Ectodermal cell (in vitro differentiated cells): ENCODE measurements at regions not wholly inside any gene's neighbourhood (a gene's known extent, or its start where the extent isn't known, plus 50 kb on each side); places are given as distances from the start of the nearest gene placed in this dataset.

Source experiments
- H3K27ac ChIP-seq: 2 replicates; pipeline ENCODE4 v1.7.0; 2013; ENCODE audit warnings: mild to moderate bottlenecking, low read depth, low read length; ENCODE audit not compliant: insufficient read depth, poor library complexity, severe bottlenecking
- H3K27me3 ChIP-seq: 2 replicates; pipeline ENCODE4 v1.7.0; 2013; ENCODE audit warnings: mild to moderate bottlenecking, low read length; ENCODE audit not compliant: insufficient read depth, control insufficient read depth, poor library complexity, severe bottlenecking
- H3K36me3 ChIP-seq: one replicate; pipeline ENCODE4 v1.7.0; 2013; ENCODE audit warnings: low read length; ENCODE audit not compliant: control insufficient read depth, insufficient read depth
- H3K4me1 ChIP-seq: one replicate; pipeline ENCODE4 v1.7.0; 2013; ENCODE audit warnings: low read length; ENCODE audit not compliant: control insufficient read depth, insufficient read depth
- H3K4me3 ChIP-seq: 2 replicates; pipeline ENCODE4 v1.7.0; 2013; ENCODE audit warnings: low read depth, low read length, control low read depth; ENCODE audit not compliant: insufficient read depth
- H3K9me3 ChIP-seq: 2 replicates; pipeline ENCODE4 v1.7.0; 2013; ENCODE audit warnings: mild to moderate bottlenecking, low read length, moderate library complexity; ENCODE audit not compliant: control insufficient read depth
- WGBS, 2 experiments: methylation state at CpG; one replicate each; pipeline ENCODE4 v1.1.7; 2013; ENCODE audit warnings: missing lambda C conversion rate in 2 of 2; 5-methylcytosine and 5-hydroxymethylcytosine counted together

DNA sequence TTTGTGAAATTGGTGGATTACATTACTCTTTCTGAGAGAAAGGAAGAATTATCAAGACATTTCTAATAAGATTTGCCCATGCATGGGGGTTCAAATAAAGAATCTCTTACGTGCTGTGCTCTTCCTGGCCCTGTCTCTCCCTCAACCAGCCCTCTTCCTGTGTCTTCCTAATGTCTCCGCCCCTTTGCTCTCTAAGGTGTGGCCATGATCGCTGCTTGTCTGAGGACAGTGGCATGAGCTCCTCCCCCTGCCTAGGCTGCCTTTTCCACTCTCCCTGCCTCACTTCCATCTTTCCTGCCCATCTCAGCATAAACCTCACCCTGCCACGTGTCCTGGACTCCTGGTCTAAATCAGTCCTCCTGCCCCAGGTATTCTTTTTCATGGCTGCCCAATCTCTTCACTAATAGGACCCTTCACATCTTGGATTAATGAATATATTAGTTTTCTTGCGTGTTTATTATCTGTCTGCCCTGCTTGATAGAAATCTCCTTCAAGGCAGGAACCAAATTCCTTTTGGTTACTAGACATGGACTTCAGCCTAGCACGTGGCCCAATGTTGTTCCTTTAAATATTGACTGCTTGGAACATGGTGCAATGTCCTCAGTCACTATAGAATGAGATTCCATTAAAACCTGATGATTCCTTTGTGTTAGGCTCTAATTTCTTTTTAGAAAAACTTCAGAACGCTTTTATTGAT lies 122.3 kb downstream of the MTRR start:
- Histone ChIP-seq H3K27me3 (no peaks in the 10 kb centered on the region), H3K9me3 (no peaks in the 10 kb centered on the region), H3K36me3 (no peaks in the 10 kb centered on the region), H3K4me3 (no peak overlapping the region), H3K27ac (no peak overlapping the region), H3K4me1 (no peaks in the 10 kb centered on the region)
- WGBS, 2 experiments, result 86 to 90% methylated on average over 7 of the region's 7 CpGs

DNA sequence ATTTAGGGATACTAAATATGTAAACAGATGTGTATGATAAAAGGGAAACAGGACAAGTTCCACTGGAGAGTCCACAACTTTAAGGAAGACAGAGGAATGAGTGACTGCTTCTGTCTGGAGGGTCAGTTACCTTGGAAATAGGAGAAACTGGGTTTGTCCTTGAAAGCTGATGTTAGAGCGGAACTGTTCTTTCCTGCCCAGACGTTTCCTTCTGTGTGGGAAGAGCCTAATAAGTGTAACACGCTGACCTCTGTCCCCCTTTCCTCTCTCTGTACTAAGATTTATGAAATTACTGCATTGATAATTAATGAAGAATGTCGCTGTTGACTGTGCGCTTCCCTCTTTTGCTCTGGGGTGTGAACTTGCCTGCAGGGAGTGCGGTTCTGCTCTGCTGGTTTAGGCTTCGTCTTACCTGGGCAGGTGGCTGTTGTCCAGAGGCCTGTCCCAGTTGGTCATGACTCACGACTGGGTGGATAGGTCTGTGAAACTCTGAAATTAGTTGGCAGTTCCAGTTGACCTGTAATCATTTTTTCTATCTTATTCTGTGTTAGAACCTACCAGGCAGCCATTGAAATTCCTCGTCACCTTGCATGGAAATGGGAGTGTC lies 126.8 kb downstream of the MTRR start:
- 92 to 93% methylated on average over 9 of the region's 9 CpGs for WGBS, 2 experiments
- H3K27me3 ChIP-seq, result no peaks in the 10 kb centered on the region
- no peak overlapping the region for H3K27ac ChIP-seq
- H3K36me3 ChIP-seq, result no peaks in the 10 kb centered on the region
- no peak overlapping the region for H3K4me3 ChIP-seq
- no peaks in the 10 kb centered on the region for H3K9me3 ChIP-seq
- no peaks in the 10 kb centered on the region for H3K4me1 ChIP-seq

DNA sequence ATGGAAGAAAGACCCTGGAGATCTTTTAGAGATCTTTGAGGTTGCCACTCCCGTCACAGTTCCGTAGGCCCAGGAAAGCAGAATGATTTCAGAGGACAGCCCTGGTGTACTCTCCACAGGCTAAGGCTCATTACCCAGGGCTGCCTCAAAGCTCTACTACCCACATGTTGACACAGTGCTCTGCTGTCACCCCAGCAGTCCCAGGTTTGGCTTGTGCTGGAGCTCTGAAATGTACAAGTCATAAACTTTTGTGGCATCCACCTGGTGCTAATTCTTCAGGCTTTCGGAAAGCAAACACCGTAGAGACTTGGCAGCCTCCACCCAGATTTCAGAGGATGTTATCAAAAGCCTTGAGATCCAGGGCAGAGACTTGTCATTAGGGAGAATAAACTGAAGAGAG lies 136.5 kb downstream of the MTRR start:
- H3K27me3 ChIP-seq, result no peaks in the 10 kb centered on the region
- H3K9me3 ChIP-seq, result no peaks in the 10 kb centered on the region
- H3K4me1 ChIP-seq, result no peaks in the 10 kb centered on the region
- H3K36me3 ChIP-seq, result no peaks in the 10 kb centered on the region
- H3K4me3 ChIP-seq, result no peak overlapping the region
- 93 to 96% methylated on average over 4 of the region's 4 CpGs for WGBS, 2 experiments
- H3K27ac ChIP-seq, result no peak overlapping the region

GRCh38 chr5:8012131-8012977 lies 143.4 kb downstream of the MTRR start:
- Histone ChIP-seq H3K27ac (no peak overlapping the region), H3K36me3 (no peaks in the 10 kb centered on the region), H3K4me1 (no peaks in the 10 kb centered on the region), H3K9me3 (no peaks in the 10 kb centered on the region), H3K4me3 (no peak overlapping the region), H3K27me3 (no peaks in the 10 kb centered on the region)
- WGBS, 2 experiments, result 92 to 94% methylated on average over 8 to 9 of the region's 9 CpGs

DNA sequence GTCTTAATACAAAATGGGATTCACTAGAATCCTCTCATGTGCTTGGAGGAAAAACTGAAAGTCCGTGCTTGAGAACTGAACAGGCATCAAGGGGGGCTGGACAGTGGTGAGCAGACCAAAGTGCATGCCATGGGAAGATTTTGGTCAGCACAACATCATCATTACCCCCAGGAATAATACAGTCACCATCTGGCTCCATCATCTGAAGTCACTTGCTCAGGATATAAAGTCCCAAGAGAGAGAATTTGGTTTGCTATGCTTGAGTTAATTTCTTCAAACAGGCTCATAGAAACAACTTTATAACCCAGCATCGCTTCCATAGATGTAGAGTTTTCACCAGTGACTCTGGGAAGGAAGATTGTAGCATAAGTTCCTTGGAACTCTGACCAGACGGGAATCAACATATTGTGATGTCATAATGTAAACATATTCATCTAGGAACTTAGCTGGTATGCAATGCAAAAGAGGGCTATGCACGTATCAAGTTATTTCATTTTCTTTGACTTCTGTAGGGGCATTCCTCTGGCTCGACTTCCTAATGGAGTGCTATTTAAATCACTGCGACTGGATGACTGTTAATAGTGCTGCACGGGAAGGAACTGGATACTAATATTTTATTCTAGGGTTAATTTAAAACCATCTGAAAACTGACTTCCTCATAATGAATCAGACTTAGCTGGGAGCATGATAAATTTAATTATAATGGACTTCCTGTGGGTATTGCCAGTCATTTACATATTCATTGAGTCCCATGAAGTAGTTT lies 145.2 kb downstream of the MTRR start:
- 93 to 96% methylated on average over 5 to 7 of the region's 7 CpGs for WGBS, 2 experiments
- Histone ChIP-seq H3K4me1 (no peaks in the 10 kb centered on the region), H3K4me3 (no peak overlapping the region), H3K9me3 (no peaks in the 10 kb centered on the region), H3K27me3 (no peaks in the 10 kb centered on the region), H3K36me3 (no peaks in the 10 kb centered on the region), H3K27ac (no peak overlapping the region)

- 93 to 96% methylated on average over 5 of the region's 5 CpGs for WGBS, 2 experiments
- H3K4me1 ChIP-seq, result no peaks in the 10 kb centered on the region
- no peak overlapping the region for H3K4me3 ChIP-seq
- H3K9me3 ChIP-seq, result no peaks in the 10 kb centered on the region
- H3K27ac ChIP-seq, result no peak overlapping the region
- no peaks in the 10 kb centered on the region for H3K36me3 ChIP-seq
- no peaks in the 10 kb centered on the region for H3K27me3 ChIP-seq
Measured at GRCh38 chr5:8019719-8020218, 150.8 kb downstream of the MTRR start.

DNA sequence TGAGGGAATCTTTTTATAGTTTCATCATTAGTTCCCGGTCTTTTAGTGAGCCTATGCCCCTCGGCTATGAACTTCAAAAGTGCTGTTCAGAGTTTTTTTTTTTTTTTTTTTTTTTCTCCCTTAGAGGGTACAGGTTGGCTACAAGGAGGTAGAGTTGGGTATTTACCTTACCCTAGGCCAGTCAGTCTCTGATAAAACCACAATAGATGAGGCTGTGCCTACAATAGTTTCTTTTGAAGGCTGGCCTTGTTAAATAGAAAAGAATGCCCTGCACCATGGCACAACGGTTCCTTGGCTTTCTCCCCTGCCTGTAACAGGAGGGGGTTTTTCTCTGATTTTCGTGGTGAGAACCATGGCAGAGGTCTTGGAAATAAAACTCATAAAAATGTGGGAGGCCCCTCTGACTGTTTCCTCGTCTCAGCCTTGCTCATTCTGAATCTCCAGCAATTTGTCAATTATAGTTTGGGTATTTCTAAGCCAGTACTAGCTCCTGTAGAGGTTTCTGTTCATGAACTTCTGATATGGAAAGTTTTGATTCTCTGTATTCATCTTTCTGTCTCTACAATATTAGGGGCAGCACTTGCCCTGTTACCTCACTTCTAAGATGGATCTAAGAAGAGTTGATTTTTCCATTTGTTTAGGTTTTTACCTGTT lies 152.0 kb downstream of the MTRR start:
- Histone ChIP-seq H3K27ac (no peak overlapping the region), H3K36me3 (no peaks in the 10 kb centered on the region), H3K27me3 (no peaks in the 10 kb centered on the region), H3K4me3 (no peak overlapping the region), H3K9me3 (no peaks in the 10 kb centered on the region), H3K4me1 (no peaks in the 10 kb centered on the region)
- WGBS, 2 experiments, result 73 to 76% methylated on average over 5 of the region's 5 CpGs

DNA sequence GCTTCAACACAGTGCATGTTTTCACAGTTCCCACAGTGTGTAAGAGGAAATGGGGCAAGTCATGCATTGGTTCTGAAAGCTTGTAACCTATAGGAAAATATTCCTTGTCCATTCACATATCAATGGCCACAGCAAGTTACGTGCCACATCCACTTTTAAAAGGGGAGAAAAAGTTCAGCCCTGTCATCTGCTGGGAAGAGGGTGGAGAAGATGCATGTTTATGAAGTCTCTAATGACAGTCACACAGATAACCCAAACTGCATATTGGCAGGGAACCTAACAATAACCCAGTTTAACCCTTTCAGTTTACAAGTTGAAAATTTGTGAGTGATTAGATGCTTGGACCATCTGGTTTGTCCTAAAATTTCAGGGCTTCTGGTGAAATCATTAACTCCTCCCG lies 159.3 kb downstream of the MTRR start:
- H3K9me3 ChIP-seq, result no peaks in the 10 kb centered on the region
- 86 to 92% methylated on average over 2 of the region's 2 CpGs for WGBS, 2 experiments
- H3K27me3 ChIP-seq, result no peaks in the 10 kb centered on the region
- no peak overlapping the region for H3K4me3 ChIP-seq
- H3K27ac ChIP-seq, result no peak overlapping the region
- H3K4me1 ChIP-seq, result no peaks in the 10 kb centered on the region
- no peaks in the 10 kb centered on the region for H3K36me3 ChIP-seq

DNA sequence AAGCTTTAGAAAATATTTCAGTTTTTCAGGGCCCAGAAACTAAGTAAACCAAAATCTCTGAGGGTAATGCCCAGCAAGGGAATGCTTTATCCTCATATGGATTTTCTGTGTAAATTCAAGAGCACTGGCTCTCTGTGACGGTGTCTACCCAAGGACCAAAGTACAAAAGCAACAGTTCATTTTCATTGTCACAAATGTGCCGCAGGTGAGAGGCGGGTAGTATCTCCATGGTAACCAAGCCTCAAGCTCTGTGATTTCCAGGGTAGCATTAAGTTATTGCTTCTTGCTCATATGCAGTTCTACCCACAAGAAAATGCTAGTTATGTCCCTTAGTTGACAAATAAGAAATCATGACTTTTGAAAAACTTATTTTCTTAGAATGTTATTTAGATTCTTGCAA lies 164.3 kb downstream of the MTRR start:
- Histone ChIP-seq H3K4me3 (no peak overlapping the region), H3K36me3 (no peaks in the 10 kb centered on the region), H3K4me1 (no peaks in the 10 kb centered on the region), H3K27ac (no peak overlapping the region), H3K27me3 (no peaks in the 10 kb centered on the region), H3K9me3 (no peaks in the 10 kb centered on the region)
- WGBS, 2 experiments, result 94 to 96% methylated on average over 3 of the region's 3 CpGs
